ENCODE measurements at regions not wholly inside any gene's neighbourhood (a gene's known extent, or its start where the extent isn't known, plus 50 kb on each side); places are given as distances from the start of the nearest gene placed in this dataset.

DNA sequence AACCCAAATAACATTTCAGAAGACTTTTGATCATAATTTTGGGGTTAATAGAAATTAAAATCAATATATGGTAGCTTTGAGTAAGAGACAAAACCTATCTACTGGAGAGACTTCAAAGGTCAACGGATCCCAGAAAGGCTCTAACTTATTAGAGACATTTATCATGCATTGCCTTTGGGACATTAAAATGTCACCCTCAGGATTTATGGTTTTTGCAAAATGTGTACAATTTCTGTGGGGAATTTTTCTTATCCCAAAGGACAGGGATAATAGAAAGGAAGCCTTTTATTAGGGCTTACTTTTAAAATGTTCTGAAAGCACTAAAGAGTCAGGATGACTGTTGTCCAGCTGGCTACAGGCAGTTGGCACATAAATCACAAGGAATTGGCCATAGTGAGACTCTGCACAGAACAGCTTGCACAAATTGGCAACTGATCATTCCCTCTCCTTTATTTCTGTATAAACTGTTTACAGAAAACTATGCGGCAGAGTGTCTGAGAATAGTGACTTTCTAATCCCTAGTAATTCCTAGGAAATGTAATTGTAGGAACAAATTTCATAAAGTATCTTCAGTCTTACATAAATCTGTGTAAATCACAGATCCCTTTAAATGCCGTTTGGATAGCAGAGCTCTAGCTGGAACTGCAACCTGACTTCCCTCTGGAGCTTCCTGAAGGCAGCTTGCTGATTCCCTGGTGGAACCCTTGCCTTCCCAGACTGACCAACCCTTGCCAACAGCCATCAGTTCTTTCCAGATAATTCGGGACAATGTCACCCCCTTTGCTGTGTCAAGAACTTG, 201.1 kb upstream of the PREP start:
- TF ChIP-seq DNMT1 (CRISPR knock-in tag; IDR thresholded peaks at IDR 0.05): no peak
- TF ChIP-seq ZBTB8A (CRISPR knock-in tag; IDR thresholded peaks at IDR 0.05; ENCODE audit: borderline replicate concordance, low read depth): no peak
- TF ChIP-seq RFX5 (IDR thresholded peaks at IDR 0.05; ENCODE audit: low read depth, low read length): no peak
- TF ChIP-seq MIER2 (CRISPR knock-in tag; IDR thresholded peaks at IDR 0.05): no peak
- TF ChIP-seq SNAPC2 (CRISPR knock-in tag; IDR thresholded peaks at IDR 0.05): no peak
- TF ChIP-seq YEATS2 (CRISPR knock-in tag; IDR thresholded peaks at IDR 0.05; ENCODE audit: borderline replicate concordance): no peak
- TF ChIP-seq, protein P1, sequence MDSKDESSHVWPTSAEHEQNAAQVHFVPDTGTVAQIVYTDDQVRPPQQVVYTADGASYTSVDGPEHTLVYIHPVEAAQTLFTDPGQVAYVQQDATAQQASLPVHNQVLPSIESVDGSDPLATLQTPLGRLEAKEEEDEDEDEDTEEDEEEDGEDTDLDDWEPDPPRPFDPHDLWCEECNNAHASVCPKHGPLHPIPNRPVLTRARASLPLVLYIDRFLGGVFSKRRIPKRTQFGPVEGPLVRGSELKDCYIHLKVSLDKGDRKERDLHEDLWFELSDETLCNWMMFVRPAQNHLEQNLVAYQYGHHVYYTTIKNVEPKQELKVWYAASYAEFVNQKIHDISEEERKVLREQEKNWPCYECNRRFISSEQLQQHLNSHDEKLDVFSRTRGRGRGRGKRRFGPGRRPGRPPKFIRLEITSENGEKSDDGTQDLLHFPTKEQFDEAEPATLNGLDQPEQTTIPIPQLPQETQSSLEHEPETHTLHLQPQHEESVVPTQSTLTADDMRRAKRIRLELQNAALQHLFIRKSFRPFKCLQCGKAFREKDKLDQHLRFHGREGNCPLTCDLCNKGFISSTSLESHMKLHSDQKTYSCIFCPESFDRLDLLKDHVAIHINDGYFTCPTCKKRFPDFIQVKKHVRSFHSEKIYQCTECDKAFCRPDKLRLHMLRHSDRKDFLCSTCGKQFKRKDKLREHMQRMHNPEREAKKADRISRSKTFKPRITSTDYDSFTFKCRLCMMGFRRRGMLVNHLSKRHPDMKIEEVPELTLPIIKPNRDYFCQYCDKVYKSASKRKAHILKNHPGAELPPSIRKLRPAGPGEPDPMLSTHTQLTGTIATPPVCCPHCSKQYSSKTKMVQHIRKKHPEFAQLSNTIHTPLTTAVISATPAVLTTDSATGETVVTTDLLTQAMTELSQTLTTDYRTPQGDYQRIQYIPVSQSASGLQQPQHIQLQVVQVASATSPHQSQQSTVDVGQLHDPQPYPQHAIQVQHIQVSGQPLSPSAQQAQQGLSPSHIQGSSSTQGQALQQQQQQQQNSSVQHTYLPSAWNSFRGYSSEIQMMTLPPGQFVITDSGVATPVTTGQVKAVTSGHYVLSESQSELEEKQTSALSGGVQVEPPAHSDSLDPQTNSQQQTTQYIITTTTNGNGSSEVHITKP (CRISPR knock-in tag; IDR thresholded peaks at IDR 0.05; ENCODE audit: low read depth): no peak
- no peak for TF ChIP-seq RAD21 (CRISPR knock-in tag; IDR thresholded peaks at IDR 0.05)
- TF ChIP-seq HMG20A (CRISPR knock-in tag; IDR thresholded peaks at IDR 0.05; ENCODE audit: borderline replicate concordance): no peak
- TF ChIP-seq, protein P2, sequence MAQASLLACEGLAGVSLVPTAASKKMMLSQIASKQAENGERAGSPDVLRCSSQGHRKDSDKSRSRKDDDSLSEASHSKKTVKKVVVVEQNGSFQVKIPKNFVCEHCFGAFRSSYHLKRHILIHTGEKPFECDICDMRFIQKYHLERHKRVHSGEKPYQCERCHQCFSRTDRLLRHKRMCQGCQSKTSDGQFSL (CRISPR knock-in tag; IDR thresholded peaks at IDR 0.05): no peak
- TF ChIP-seq MAFG (CRISPR knock-in tag; IDR thresholded peaks at IDR 0.05): no peak
- TF ChIP-seq, protein P3, sequence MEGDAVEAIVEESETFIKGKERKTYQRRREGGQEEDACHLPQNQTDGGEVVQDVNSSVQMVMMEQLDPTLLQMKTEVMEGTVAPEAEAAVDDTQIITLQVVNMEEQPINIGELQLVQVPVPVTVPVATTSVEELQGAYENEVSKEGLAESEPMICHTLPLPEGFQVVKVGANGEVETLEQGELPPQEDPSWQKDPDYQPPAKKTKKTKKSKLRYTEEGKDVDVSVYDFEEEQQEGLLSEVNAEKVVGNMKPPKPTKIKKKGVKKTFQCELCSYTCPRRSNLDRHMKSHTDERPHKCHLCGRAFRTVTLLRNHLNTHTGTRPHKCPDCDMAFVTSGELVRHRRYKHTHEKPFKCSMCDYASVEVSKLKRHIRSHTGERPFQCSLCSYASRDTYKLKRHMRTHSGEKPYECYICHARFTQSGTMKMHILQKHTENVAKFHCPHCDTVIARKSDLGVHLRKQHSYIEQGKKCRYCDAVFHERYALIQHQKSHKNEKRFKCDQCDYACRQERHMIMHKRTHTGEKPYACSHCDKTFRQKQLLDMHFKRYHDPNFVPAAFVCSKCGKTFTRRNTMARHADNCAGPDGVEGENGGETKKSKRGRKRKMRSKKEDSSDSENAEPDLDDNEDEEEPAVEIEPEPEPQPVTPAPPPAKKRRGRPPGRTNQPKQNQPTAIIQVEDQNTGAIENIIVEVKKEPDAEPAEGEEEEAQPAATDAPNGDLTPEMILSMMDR (CRISPR knock-in tag; IDR thresholded peaks at IDR 0.05): no peak
